B cell (primary cell): ENCODE measurements at regions not wholly inside any gene's neighbourhood (a gene's known extent, or its start where the extent isn't known, plus 50 kb on each side); places are given as distances from the start of the nearest gene placed in this dataset.

Experiments
- CTCF ChIP-seq: fragments of 200-600 bp; IDR thresholded peaks from one replicate; pipeline ENCODE4 v1.8.0; 2022; ENCODE audit warnings: antibody characterized with exemption, mild to moderate bottlenecking
- EZH2 ChIP-seq: IDR thresholded peaks from 2 replicates; pipeline ENCODE4 v1.6.1; 2012; ENCODE audit warnings: borderline replicate concordance, low read depth, mild to moderate bottlenecking, moderate library complexity, low read length; ENCODE audit not compliant: insufficient read depth, poor library complexity, severe bottlenecking

- TF ChIP-seq CTCF (no peak), EZH2 (no peak)
Observed at GRCh38 chr18:37742436-37742835, 176.8 kb upstream of the CELF4 start.
